ENCODE measurements at regions not wholly inside any gene's neighbourhood (a gene's known extent, or its start where the extent isn't known, plus 50 kb on each side); places are given as distances from the start of the nearest gene placed in this dataset.

- DNase-seq (ENCODE audit: low spot score in 2 of 2): peak; percentile 6 to 49
- Histone ChIP-seq H3K27ac (no peak overlapping the region), H3K4me3 (no peak overlapping the region), H3K36me3 (no peaks in the 10 kb centered on the region), H3K4me1 (no peaks in the 10 kb centered on the region), H3K9me3 (peaks cover 5 to 12% of the 10 kb centered on the region in 2 donors), H3K27me3 (no peaks in the 10 kb centered on the region)
- intact Hi-C loops (cut with DNase I): no loop called here
- TF ChIP-seq CTCF (IDR thresholded peaks at IDR 0.05): no peak
These were observed 371.0 kb downstream of the ALG10 start for GRCh38 chr12:34393086-34393820.

- no peak for TF ChIP-seq CTCF (IDR thresholded peaks at IDR 0.05)
- no peak overlapping the region for H3K27ac ChIP-seq
- H3K4me1 ChIP-seq: no peaks in the 10 kb centered on the region
- DNase-seq (ENCODE audit: low spot score in 2 of 2): peak; percentile 5 to 50
- H3K9me3 ChIP-seq: peaks cover 5 to 12% of the 10 kb centered on the region in 2 donors
- intact Hi-C loops (cut with DNase I): no loop called here
- no peaks in the 10 kb centered on the region for H3K27me3 ChIP-seq
- H3K4me3 ChIP-seq: no peak overlapping the region
- no peaks in the 10 kb centered on the region for H3K36me3 ChIP-seq
These were observed 371.5 kb downstream of the ALG10 start for GRCh38 chr12:34393821-34394150.

DNA sequence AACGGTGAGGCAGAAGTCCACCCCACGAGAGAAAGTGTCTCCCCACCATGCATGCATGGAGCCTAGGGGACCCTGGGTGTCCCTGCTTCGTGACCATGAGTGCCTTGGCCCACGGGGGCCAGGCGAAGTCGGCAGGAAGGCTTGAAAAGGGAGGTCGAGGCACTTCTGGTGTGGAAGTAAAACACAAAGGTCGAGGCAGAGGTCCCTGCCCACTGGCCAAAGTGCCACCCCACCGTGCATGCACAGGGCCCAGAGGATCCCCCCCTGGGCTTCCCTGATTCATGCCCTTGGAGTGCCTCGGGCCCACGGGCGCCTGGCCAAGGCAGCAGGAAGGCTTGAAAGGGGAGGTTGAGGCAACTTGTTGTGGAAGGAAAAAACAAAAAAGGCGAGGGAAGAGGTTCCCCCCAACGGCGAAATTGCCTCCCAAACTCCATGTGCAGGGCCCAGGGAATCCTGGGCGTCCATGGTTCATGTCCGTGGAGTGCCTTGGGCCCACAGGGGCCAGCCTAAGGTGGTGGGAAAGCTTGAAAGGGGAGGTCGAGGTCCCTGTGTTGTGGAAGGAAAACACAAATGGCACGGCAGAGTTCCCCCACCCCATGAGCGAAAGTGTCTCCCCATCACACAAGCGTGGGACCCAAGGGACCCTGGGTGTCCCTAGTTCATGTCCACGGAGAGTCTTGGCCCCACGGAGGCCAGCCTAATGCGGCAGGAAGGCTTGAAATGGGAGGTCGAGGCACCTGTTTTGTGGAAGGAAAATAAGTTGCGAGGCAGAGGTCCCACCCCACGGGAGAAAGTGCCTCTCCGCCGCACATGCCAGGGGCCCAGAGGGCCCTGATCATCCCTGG, 372.1 kb downstream of the ALG10 start:
- DNase-seq (ENCODE audit: low spot score in 2 of 2): peak; percentile 5 to 43
- no peaks in the 10 kb centered on the region for H3K36me3 ChIP-seq
- peaks cover 5 to 16% of the 10 kb centered on the region in 2 donors for H3K9me3 ChIP-seq
- no peaks in the 10 kb centered on the region for H3K27me3 ChIP-seq
- no peaks in the 10 kb centered on the region for H3K4me1 ChIP-seq
- intact Hi-C loops (cut with DNase I): no loop called here
- no peak for TF ChIP-seq CTCF (IDR thresholded peaks at IDR 0.05)
- H3K4me3 ChIP-seq: no peak overlapping the region
- H3K27ac ChIP-seq: no peak overlapping the region

- no peaks in the 10 kb centered on the region for H3K4me1 ChIP-seq
- H3K4me3 ChIP-seq: no peak overlapping the region
- H3K27me3 ChIP-seq: no peaks in the 10 kb centered on the region
- no peak overlapping the region for H3K27ac ChIP-seq
- intact Hi-C loops (cut with DNase I): no loop called here
- peak; percentile 7 to 43 for DNase-seq (ENCODE audit: low spot score in 2 of 2)
- H3K36me3 ChIP-seq: no peaks in the 10 kb centered on the region
- TF ChIP-seq CTCF (IDR thresholded peaks at IDR 0.05): no peak
- H3K9me3 ChIP-seq: peaks cover 5 to 16% of the 10 kb centered on the region in 2 donors
These were observed 373.0 kb downstream of the ALG10 start for GRCh38 chr12:34395056-34396005.

All from ascending aorta (tissue), 2 donors.